CD4-positive, alpha-beta T cell treated with Interleukin-17A for 4 hours (primary cell): ENCODE measurements at regions not wholly inside any gene's neighbourhood (a gene's known extent, or its start where the extent isn't known, plus 50 kb on each side); places are given as distances from the start of the nearest gene placed in this dataset.
"Not testable (repeated sequence)": the region's sequence is repeated elsewhere in the genome, so short reads cannot be mapped to it uniquely, and the experiment has no call there.

Source experiments
- DNase-seq: peaks from one replicate; pipeline ENCODE4 v3.0.0-alpha.2; 2020; ENCODE audit warnings: mixed read lengths

GRCh38 chr16:58866935-58867334, 132.8 kb upstream of the GOT2 start:
- DNase-seq = no peak

DNA sequence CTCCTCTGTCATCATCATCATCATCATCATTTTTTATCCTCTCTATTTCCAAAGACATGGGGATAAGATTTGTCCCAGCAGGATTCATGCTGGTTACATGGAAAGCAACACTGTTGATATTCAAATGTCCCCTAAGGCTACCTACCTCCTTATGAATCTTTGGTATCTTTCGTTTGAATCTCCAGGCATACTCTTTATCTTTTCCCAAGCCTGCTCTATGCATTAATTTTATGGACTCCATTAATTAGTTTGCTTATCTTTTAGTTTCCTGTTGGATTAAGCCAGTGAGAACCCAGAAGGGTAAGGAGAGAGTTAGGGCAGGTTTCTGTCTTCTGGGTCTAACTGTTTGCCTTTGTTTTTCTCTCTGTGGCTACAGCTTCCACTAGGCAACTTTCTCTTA, 129.6 kb upstream of the GOT2 start:
- DNase-seq = no peak

GRCh38 chr16:58863042-58863441, 128.9 kb upstream of the GOT2 start:
- DNase-seq = no peak

DNA sequence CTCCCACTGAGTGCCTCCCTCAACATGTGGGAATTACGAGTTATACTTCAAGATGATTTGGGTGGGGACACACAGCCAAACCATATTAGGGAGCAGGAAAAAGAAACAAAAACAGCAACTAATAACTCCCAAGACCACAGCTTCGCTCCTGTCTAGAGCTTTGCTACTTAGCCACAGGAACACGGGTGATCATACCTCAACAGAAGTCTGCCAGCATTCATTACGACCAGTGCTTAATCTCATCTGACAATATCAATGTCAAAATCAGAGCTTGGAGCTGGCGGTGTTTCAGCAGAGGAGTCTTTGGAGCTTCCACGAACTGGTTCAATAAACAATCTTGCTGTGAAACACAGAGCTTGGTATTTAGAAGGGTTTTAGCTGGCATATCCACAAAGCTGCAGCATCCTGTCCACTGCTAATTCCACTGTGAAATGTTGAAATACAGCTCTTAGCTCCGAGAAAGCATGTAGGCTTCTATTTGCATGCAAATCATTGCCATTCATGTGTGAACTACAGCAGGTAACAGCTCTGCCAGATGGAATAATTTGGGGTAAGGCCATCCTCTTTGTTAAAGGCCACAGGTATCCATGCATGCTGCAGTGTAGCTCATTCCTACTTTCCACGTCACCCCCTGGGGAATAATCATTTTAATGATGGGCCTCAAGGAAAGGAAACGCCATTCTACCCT, 128.4 kb upstream of the GOT2 start:
- DNase-seq = no peak

DNA sequence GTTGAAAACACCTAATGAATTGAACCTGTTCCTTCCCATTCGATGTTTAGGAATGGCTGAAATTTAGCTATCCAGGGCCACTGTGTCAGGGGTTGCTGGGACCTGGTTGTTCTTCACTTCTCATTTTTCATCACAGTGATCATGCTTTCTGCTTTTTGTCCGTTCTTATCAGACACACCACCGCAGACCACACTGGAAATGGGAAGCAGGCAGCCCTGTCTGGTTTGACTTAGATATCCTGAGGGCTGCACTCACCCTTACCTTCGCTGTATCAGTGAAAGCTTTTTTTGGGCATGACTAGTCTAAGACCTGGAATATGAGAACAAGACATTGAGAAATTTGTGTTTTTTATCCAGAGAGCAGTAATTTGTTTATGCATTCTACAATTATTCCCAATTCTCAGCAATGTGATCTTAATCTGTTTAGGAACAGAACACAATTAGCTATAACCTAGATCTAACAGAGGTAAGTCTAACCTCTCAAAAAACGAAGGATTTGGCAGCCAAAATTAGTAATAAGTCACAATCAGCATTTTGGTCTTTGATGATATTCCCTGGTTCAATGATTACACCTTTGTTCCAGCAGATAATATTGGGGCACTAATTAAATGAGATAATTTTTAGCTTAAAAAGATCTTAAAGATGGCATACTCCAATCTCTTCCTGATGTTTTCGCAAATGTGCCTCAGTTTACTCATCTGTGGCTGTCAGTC, 126.0 kb upstream of the GOT2 start:
- DNase-seq = no peak

DNA sequence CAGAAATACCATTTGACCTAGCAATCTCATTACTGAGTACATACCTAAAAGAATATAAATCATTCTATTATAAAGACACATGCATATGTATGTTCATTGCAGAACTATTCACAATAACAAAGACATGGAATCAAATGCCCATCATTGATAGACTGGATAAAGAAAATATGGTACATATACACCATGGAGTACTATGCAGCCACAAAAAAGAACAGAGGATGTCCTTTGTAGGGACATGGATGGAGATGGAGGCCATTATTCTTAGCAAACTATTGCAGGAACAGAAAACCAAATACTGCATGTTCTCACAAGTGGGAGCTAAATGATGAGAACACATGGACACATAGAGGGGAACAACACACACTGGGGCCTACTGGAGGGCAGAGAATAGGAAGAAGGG, 124.5 kb upstream of the GOT2 start:
- not testable (repeated sequence) for DNase-seq

- DNase-seq = no peak
Measured at GRCh38 chr16:58855291-58855863, 121.3 kb upstream of the GOT2 start.

- DNase-seq = no peak
Measured at GRCh38 chr16:58853854-58854791, 120.0 kb upstream of the GOT2 start.

DNA sequence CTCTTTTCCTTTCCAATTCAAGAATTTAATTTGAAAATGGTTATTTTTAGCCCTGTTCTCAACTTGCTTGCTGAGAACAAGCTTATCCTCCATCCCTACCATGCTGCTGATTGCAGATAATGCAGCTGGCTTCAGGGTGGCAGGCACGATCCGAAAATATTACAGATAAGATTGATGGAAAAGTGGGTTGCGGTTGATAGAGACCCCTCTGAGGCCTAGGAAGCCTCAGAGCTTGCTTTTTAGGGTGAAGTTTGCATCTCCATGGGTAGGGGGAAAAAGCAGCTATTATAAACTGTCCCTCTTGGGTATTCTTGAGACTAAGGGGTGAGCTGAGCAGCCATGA, 116.5 kb upstream of the GOT2 start:
- no peak for DNase-seq

GRCh38 chr16:58850019-58850677, 116.0 kb upstream of the GOT2 start:
- DNase-seq = no peak

DNA sequence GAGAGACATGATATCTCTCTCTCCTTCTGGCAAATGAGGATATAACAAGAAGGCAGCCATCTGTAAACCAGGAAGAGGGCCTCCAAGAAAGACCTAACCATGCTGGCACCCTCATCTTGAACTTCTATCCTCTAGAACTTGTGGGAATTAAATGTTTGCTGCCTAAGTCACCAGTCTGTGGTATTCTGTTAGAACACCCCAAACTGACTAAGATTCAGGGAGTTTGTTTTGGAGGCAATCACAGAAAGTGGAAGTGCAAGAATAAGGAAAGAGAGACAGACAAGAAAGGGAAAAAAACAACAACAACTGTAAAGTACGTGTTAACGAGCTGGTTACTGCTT, 114.5 kb upstream of the GOT2 start:
- no peak for DNase-seq

- DNase-seq = no peak
Measured at GRCh38 chr16:58847902-58848661, 114.0 kb upstream of the GOT2 start.

- DNase-seq = not testable (repeated sequence)
Measured at GRCh38 chr16:58846226-58846625, 112.1 kb upstream of the GOT2 start.

- no peak for DNase-seq
Measured at GRCh38 chr16:58843675-58844074, 109.6 kb upstream of the GOT2 start.

- no peak for DNase-seq
Measured at GRCh38 chr16:58842746-58843145, 108.6 kb upstream of the GOT2 start.

GRCh38 chr16:58842156-58842555, 108.0 kb upstream of the GOT2 start:
- no peak for DNase-seq

GRCh38 chr16:58837950-58838349, 103.8 kb upstream of the GOT2 start:
- no peak for DNase-seq

DNA sequence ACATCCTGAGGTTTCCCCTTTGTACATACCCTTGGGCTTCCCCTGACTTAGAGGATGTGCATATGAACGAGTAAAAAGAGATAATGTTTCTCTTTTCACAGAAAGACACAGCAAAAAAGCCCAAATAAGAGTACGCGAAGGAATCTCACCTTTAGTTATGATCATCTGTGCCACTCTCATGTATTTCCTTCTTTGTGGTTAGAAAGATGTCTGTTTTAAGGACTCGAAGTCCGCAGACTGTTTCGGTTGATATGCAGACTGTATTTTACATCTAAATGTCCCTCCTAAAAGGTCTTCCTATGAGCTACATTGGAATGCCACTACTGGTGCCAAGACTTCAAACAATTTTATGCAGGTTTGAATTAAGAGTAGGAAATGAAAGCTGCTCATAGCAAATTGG, 102.3 kb upstream of the GOT2 start:
- DNase-seq = no peak

- DNase-seq = no peak
Measured at GRCh38 chr16:58832386-58832895, 98.3 kb upstream of the GOT2 start.

DNA sequence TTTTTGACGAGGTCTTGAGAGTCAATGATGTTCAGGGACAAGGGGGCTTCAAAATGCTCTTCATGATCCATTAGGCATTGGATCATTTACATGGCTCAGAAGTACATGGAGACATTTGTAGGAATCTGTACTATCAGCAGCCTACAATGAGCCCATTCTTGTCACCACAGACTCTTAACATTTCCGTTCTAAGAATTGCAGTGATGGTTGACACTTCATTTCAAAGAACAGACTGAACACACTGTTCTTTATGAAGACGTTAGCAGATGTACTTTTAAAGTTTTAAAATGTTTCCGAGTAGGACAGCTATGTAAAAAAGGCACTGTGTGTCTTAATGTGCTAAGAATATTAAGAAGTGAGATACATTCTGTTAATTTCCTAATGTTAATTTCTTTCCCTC, 97.3 kb upstream of the GOT2 start:
- no peak for DNase-seq

- no peak for DNase-seq
Measured at GRCh38 chr16:58828901-58829545, 94.9 kb upstream of the GOT2 start.
